Left lobe of liver (tissue), 2 donors: ENCODE measurements at regions not wholly inside any gene's neighbourhood (a gene's known extent, or its start where the extent isn't known, plus 50 kb on each side); places are given as distances from the start of the nearest gene placed in this dataset.
"Not testable (repeated sequence)": the region's sequence is repeated elsewhere in the genome, so short reads cannot be mapped to it uniquely, and the experiment has no call there.

ENCODE experiments used
- ATAC-seq: fragments of 200-7000 bp; cut with Tn5 transposase; one replicate; pipeline ENCODE4 v1.9.1; 2020; ENCODE audit warnings: mild to moderate bottlenecking, moderate library complexity
- DNase-seq: peaks from one replicate; pipeline ENCODE4 v3.0.0-alpha.2; 2020; ENCODE audit warnings: low spot score
- donor health status: DM: no; HTN: no; CAD: no; lungs with moderate emphysema.
- donor health status: DM: no; HTN: yes; CAD: no.

DNA sequence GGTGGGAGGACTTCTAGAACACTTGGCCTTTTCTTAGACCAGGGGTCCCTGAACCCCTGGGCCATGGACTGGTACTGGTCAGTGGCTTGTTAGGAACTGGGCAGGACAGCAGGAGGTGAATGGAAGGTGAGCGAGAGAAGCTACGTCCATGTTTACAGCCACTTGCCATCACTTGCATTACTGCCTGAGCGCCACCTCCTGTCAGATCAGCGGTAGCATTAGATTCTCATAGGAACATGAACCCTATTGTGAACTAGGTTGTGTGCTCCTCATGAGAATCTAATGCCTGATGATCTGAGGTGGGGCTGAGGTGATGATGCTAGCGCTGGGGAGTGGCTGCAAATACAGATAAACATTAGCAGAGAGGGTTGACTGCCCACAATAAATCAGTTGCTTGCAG is 100.9 kb upstream of the IGFBP7 start:
- ATAC-seq: no peak
- DNase-seq: no peak

DNA sequence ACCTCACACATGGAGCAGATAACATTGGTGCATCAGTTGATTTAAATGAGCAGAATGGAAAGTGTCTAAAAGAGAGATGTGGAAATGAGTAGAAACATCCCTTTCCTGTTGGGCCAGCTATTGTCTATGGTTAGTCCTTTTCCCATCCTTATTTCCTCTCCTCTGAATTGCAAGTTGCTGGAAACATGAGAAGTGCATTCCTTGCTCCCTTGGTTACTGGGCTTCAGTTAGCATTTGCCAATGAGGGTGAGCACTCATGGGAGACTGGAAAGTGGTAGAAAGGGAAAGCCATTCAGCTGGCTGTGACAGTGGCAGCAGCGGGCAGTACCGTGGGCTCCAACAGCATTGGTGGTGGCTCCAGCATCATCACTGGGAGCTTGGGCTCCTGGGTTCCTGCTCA is 96.0 kb upstream of the IGFBP7 start:
- no peak for ATAC-seq
- DNase-seq: no peak

DNA sequence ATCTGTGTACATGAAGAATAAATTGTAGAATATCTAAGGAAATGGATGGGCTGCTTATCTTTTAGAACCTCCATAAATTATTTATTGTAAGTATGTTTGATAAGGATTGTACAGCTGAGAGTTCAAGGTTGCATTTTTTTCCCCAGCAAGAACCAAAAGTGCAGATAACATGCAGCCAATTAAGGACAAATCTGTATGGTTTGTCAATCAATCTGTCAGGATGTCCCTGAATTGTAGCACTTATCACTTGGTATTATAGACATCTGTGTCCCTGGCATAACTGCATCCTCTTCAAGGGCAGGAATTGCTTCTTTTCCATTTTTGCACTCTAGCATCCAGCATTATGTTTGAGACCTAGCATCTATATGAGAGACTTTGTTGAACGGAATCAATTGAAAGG is 95.4 kb upstream of the IGFBP7 start:
- DNase-seq: no peak
- ATAC-seq: no peak

DNA sequence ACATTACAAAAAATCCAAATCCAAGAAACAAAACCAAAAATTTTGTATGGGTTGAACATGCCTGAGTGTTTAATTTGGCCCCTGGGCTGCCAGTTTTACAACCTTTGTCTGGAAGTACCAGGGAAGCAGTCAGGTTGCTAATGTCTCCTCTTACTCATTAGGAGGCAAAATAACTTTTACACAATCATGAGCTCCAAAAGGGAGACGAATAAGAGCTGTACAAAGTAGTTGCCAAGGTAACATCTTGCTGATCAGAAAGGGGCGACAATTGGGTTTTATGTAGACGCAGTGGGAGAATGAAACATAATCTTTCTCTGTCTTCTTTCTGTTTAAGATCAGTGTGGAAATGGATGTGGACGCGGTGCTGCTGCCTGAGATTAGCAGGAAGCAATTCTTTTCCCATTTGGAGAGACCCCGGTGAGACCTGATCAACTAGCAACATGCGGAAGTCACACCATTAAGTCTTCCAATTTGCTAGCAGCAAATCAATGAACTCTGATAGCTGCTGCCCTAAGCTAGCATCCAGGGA is 90.7 kb upstream of the IGFBP7 start:
- no peak for DNase-seq
- no peak for ATAC-seq

DNA sequence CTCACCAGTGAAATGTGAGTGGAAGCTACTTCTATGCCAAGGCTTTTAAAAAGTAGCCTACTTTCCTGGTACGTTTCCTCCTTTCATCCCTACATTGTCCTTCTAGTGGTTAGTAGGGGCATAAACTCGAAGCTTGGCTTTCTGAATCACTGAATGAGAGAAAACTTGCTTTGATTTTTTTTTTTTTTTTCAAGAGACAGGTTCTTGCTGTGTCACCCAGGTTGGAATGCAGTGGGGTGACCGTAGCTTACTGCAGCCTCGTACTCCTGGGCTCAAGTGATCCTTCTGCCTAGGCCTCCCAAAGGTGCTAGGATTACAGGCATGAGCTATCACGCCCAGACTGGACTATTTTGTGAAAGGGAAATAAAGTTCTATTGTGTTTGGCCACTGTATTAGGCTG is 89.1 kb upstream of the IGFBP7 start:
- ATAC-seq (no peak), DNase-seq (no peak)

DNA sequence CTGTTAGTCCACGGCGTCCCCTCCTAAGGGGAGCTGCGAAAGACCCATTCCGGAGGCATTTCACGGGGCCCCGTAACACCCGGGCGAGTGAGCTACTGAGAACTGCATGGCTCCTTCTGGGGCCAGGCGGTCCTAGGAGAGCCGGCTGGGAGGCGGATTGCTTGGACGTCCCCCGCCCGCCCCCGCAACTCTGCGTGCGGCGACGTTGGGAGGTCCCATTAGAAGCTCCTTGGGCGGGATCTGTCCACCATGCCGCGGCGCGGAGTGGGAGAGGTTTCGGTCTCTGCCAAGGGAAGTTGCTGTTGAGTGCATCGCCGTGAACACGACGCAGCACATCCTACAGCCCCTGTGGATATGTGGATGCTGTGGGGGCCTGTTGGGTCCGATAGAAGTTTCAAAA is 85.4 kb upstream of the IGFBP7 start:
- ATAC-seq (no peak), DNase-seq (no peak)

DNA sequence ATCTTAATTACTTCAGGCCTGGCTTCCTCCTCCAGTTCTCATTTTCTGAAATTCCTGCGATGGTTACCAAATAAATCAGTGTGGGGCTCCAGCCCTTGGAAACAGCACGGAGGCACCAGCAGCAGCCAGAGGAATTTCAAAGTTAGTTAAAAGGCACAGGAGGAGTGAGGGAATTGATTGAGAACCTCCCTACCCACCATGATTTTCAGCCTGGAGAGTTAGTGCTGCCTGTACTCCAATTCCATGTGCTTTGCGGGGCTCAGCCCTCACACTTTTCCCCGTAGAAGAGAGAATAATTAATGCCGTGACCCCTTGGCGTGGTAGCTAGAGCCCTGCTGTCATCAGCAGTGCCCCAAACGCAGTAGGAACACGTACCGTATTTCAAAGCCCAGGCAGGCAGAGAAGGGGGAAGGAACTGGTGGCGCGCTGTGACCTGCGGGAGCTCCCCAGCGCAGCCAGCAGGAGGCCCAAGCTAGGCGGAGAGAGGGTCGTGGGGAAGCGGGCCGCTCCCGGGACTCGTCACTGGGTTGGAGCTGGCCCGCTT is 84.0 kb upstream of the IGFBP7 start:
- no peak for DNase-seq

DNA sequence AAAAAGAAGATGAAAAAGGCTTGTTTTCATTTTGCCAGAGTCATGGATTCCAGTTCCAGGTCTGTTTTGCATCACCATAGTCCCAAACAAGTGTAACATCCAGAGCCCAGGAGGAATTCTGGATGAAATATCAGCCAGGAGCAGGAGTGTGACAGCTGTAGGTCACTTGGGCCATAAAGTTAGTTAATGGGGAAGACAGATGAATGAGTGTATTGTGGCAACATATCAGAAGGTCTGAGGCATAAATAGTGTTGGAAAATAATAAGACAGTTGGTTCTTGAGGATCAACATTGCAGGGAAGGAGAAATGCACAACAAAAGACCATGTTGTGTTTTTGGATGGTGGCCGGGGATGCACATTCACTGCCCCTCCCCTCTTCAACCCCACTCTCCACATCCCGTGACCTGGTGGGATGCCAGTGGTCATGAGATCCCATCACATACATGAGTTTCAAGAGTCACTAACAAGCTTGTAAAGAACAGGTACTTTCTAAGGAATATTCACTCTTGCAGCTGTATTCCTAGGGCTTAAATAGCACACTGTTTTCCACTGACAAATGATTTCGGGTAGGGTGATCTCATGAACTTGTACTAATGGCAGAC is 83.1 kb upstream of the IGFBP7 start:
- ATAC-seq (no peak), DNase-seq (no peak)

More for the DNA sequence above, 84.0 kb upstream of the IGFBP7 start:
- no peak for ATAC-seq

DNA sequence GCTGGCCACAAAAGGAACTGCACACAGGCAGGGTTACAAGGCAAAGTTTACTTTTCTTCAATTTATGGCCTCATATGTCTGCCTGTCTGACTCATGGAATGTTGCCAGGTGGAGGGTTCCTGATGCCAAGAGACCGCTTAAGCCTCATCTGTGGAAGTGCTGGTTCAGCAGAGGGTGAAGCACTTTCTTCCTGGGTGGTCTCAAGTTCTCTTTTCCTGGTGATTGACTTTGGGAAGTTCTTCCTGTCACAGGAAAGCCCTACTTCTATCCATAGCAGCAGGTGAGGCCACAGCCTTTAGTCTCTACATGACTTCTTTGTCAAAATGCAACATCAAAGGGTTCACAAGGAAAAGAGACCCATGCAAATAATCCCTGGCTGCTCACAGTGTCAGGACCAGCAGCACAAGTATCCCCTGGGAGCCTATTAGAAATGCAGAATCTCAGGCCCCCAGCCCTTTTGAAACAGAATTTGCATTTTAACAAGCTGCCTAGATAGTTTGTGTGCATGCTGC is 81.4 kb upstream of the IGFBP7 start:
- DNase-seq: no peak
- no peak for ATAC-seq

DNA sequence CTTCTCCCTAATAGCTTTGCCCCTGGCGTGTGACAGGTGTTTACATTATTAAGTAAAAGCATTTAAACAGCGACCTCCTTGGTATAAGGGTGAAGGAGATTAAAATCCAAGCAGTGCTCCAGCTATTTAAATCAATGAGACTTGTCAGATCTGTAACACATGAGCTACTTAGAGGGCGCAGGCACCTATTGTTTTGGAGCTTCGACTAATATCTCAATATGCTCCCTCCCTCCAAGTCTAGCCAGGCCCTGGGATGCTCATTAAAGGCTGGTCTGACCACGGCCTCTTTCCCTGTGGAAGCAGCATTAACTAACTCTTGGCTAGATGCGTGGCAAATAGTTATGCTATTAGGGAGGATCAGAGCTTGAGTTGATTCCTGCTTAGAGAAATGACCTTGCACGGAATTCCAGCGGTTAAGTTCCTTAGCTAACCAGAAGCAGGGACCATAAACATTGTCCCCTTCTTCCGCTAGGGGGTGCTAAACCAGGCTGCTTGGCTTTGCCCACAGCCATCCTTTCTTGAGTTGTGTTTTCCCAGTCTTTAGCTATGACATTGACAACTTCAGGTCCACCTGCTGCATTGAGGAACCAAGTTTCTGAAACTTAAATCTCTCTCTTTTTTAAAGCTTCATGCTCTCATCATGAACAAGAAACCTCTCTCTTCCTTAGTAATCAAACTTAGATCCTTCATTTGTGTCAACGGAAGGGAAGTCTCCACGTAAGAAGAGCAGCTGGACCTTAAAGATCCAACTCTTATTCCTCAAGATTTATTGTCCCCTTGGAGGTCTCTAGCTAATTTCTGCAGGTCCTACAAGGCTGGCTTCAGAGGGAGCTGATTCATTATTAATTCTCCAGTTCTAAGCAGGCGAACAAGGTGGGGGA is 80.7 kb upstream of the IGFBP7 start:
- peak; percentile 27 for ATAC-seq
- no peak for DNase-seq

DNA sequence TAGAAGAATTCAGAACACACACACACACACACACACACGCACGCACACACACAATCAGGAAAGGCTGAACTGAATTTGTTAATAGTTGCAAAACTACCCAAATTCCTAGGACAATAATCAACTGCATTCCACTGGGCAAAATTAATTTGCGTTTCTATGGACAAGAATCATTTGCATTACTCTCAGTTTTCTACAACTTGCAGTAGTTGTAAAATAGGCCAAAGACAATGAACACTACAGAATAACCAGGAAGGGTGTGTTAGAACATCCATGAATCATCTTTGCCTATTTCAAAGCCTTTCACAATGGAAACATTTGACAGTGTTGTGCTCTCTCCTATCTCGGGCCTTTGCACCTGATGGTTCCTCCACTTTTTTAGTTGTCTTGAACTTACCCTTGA is 77.1 kb upstream of the IGFBP7 start:
- no peak for DNase-seq
- no peak for ATAC-seq

DNA sequence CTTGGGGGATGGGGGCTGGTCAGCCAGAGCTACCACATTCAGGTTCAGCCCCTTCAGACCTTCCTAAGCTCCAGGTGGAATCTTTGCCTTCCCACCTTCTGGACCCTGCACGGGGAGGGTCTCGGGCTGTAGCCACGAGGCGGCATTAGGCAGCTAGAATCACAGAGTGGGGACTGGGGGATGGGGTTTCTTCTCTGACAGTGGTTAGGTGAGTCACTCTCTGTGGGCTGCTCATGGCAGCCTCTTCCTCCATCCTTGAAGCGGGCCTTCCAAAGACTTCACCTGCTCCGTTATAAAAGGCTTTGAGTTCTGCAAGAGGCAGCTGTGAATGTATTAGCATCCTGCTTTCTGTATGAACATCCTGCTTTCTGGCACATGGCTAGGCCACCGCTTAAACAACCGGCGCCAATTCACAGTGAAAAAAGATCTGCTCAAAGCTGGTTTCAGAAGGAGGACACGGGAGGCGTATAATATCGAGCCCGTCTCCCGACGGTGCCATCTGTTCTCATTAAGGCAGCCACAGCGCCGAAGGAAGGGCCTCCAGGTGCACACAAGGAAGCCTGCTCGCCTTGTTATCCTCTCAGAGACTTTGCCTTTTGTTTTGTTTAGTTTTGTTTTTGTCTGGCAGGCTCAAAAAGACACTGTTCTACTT is 74.3 kb upstream of the IGFBP7 start:
- no peak for DNase-seq
- ATAC-seq: no peak

DNA sequence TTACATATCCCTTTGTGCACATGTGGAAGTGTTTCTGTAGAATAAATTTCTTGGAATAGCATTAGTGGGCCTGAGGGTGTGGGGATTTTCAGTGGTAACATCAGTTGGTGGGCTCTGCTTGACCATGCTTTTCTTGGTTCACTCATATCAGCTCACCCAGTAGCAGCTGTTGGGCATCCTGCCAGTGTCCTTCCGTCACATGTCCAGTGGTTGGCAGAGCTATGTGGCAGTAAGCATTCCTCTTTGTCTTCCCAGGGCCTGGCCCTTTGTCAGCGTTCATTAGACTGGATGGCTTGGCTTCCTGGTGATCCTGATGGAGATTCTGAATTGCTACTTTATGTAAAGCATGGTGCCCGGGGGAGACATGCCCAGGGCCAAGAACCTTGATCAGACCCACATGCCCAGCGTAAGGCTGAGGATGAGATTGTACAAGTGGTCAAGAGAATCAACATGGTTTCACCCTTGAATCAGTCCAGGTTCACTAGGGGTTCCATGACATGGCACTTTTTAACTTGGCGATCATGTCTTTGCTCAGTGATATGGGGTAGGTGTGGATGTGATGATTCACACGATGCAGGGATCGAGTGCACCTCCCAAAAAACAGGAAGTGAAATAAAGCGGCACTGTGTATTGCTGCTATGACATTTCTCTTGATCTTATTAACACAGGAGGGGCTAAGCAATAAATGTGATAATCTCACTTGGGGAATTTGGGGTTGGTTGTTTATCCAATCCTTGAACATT is 72.1 kb upstream of the IGFBP7 start:
- DNase-seq (no peak), ATAC-seq (no peak)

DNA sequence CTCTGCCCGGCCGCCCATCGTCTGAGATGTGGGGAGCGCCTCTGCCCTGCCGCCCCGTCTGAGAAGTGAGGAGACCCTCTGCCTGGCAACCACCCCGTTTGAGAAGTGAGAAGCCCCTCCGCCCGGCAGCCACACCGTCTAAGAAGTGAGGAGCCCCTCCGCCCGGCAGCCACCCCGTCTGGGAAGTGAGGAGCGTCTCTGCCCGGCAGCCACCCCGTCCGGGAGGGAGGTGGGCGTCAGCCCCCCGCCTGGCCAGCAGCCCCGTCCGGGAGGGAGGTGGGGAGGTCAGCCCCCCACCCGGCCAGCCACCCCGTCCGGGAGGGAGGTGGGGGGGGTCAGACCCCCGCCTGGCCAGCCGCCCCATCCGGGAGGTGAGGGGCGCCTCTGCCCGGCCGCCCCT is 63.0 kb upstream of the IGFBP7 start:
- ATAC-seq, DNase-seq: not testable (repeated sequence)

DNA sequence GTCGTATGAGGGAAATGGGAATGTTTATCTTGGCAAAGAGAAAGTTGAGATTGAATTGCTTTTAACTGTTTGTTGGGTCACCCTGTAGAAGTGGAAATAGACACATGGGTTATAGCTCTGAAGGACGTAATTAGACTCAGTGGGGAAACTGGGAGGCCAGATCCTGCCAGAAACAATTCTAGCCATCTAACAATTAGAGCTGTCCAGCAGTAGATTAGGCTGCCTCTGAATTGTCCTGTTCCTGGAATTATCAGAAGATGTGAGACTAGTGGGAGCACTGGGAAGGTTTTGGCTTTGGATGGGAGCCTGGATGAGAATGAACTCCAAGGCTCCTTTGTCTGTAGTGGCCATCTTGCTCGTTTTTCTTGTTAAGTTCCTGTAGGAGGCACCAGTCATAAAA is 61.9 kb upstream of the IGFBP7 start:
- DNase-seq (no peak), ATAC-seq (no peak)

DNA sequence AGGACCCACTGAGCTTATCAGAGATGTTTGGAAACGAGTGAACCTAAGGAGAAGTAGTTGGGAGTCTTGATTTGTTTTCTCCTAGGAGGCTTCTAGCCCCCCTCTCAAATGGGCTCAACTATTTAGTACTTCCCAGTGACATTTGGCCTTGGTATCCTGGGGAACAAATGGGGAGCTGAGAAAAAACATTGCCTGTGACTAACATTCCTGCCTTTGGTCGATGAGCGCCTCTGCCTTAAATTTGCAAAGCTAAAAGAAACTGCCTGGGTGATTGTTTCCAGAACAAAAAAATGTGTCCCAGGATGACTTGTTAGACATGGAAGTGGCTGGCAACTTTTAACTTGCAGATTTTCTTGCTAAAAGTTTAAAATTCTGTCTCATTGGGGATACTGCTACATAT is 58.8 kb upstream of the IGFBP7 start:
- no peak for ATAC-seq
- no peak for DNase-seq

DNA sequence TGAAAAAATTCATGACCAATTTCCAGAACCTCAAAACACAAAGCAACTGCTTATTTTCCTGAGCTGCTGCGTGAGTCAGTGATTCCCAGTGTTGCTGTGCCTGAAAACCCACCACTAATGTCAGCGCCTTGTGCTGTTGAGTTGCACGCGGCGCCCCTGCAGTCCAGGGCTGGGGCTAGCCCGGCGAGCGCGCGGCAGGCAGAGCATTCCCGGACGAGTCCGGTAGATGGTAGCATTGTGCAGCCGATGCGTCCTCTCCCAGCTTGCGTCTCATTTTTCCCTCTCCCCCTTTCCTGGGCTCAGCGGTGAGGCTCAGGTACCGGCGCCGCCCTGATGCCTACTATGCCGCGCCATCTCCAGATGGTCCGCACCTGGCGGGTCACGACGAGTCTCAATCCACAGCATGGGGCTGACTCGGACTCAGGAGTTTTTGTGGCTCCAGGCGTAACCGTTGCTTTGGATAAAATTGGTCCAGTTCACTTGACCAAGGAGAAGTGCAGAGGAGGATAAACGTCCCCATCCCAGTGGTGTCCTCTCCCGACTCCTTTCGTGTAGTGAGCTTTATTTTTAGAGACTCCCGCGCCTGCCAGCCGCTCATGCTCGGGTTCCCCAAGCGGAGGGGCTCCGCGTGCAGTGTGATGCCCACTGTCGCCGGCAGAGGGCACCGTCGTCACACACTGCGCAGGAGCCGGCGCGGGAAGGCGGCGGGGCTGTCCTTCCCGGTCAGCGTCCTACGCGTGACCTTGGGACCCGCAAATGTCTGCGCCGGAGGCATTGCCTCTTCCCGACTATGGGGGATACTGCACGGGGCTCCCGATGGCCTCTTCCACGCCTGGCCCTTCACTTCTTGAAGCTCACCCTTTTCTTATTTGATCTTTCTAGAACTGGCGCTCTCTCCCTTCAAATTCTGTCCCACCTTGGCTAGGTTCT is 53.6 kb upstream of the IGFBP7 start:
- DNase-seq (peak; percentile 78), ATAC-seq (peak; percentile 98)

DNA sequence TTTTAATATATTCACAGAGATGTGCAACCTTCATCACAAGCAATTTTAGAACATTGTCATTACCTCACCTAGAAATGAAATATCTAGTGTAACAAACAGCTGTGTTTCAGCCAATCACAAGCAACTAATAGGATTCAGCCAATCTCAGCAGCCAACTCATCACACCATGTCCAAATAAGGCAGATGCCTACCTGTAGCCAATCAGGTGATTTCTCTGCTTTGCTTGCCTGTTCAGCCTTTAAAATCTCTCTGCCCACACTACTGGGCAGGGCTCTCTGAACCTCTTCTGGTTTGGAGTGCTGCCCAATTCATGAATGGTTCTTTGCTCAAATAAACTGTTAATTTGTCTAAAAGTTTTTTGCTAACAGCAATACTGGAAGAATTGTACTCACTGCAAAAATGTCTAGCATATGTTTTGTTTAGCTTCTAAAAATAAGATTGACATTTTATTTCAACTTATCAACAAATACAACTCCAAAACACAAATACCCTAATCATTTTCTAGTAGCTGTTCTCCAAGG is 52.4 kb upstream of the IGFBP7 start:
- no peak for DNase-seq
- no peak for ATAC-seq
